ENCODE measurements at regions not wholly inside any gene's neighbourhood (a gene's known extent, or its start where the extent isn't known, plus 50 kb on each side); places are given as distances from the start of the nearest gene placed in this dataset.

DNA sequence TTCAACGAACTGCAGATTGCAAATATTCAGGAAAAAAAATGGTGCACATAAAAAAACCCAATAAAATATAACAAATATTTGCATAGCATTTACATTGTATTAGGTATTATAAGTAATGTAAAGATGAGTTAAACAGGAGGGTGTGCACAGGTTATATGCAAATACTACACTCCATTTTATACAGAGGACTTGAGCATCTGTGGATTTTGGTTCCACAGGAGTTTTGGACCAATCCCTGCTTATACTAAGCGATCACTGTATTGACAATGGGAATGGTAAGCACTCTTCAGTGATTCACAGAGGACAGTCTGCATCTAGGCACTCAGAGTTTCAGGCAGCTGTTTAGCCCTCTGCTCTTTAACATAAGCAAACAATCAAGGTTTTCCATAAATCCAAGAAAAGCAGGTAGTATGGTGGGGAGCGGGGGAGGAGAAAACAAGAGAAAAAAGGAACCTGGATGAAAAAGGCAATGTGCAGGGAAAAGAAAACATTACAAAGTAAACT is 206.0 kb upstream of the PARD3B start (continued):
- TF ChIP-seq ETS1 (IDR thresholded peaks at IDR 0.05) = no peak
- TF ChIP-seq STAT1 (IDR thresholded peaks at IDR 0.05; ENCODE audit: unreplicated experiment) = no peak
- no peak for TF ChIP-seq EZH2 (IDR thresholded peaks at IDR 0.05; ENCODE audit: low read depth, unreplicated experiment)
- TF ChIP-seq CREB1 (CRISPR knock-in tag; IDR thresholded peaks at IDR 0.05; ENCODE audit: low read depth) = no peak
- no peak for TF ChIP-seq POLR2AphosphoS5 (IDR thresholded peaks at IDR 0.05; ENCODE audit: low read depth)
- no peak for TF ChIP-seq ZNF331 (CRISPR knock-in tag; IDR thresholded peaks at IDR 0.05; ENCODE audit: low read depth)

- peaks cover 19% of the 10 kb centered on the region for H3K4me1 Mint-ChIP-seq
- H3K9me3 Mint-ChIP-seq = no peaks in the 10 kb centered on the region
- no peak overlapping the region for H3K27ac ChIP-seq (ENCODE audit: low read depth)
- H2AFZ ChIP-seq = no peak overlapping the region
- H3K4me2 ChIP-seq = no peak overlapping the region
- H3K27ac Mint-ChIP-seq = no peak overlapping the region
- TF ChIP-seq NANOG (IDR thresholded peaks at IDR 0.05; ENCODE audit: borderline replicate concordance) = no peak
- no peak for TF ChIP-seq EZH2 (IDR thresholded peaks at IDR 0.05; ENCODE audit: low read depth, unreplicated experiment)
- TF ChIP-seq ETS1 (IDR thresholded peaks at IDR 0.05) = no peak
- TF ChIP-seq REST (IDR thresholded peaks at IDR 0.05; ENCODE audit: unreplicated experiment) = no peak
- no peaks in the 10 kb centered on the region for H3F3A ChIP-seq (replicated peaks; ENCODE audit: low read depth)
- no peaks in the 10 kb centered on the region for H3K27me3 Mint-ChIP-seq (ENCODE audit: insufficient read depth, low read depth, poor library complexity)
- ATAC-seq (no peak), DNase-seq (ENCODE audit: low spot score) (no peak)
- no peaks in the 10 kb centered on the region for H4K20me1 ChIP-seq (replicated peaks; ENCODE audit: insufficient read depth)
- H3K36me3 ChIP-seq (ENCODE audit: insufficient read depth) = no peaks in the 10 kb centered on the region
- H3K79me2 ChIP-seq (replicated peaks; ENCODE audit: insufficient read depth) = no peaks in the 10 kb centered on the region
- H3K9me2 ChIP-seq (ENCODE audit: insufficient read depth) = no peaks in the 10 kb centered on the region
- no peaks in the 10 kb centered on the region for H3K36me3 Mint-ChIP-seq (ENCODE audit: low read depth)
- peaks cover 15% of the 10 kb centered on the region for H3K4me1 ChIP-seq (ENCODE audit: insufficient read depth)
- no peaks in the 10 kb centered on the region for H3K27me3 ChIP-seq (ENCODE audit: insufficient read depth)
- H3K4me3 Mint-ChIP-seq = no peak overlapping the region
- no peak overlapping the region for H3K4me3 ChIP-seq
These were observed 204.8 kb upstream of the PARD3B start for GRCh38 chr2:204340511-204340910.

GRCh38 chr2:204341887-204342276 is 203.4 kb upstream of the PARD3B start:
- peaks cover 22% of the 10 kb centered on the region for H3K4me1 Mint-ChIP-seq
- Histone ChIP-seq H3F3A (replicated peaks; ENCODE audit: low read depth) (no peaks in the 10 kb centered on the region), H3K4me3 (no peak overlapping the region), H3K27me3 (ENCODE audit: insufficient read depth) (no peaks in the 10 kb centered on the region), H3K9me2 (ENCODE audit: insufficient read depth) (no peaks in the 10 kb centered on the region), H3K36me3 (ENCODE audit: insufficient read depth) (no peaks in the 10 kb centered on the region), H3K27ac (ENCODE audit: low read depth) (no peak overlapping the region), H3K4me1 (ENCODE audit: insufficient read depth) (peaks cover 15% of the 10 kb centered on the region), H4K20me1 (replicated peaks; ENCODE audit: insufficient read depth) (no peaks in the 10 kb centered on the region), H3K4me2 (no peak overlapping the region), H2AFZ (no peak overlapping the region), H3K79me2 (replicated peaks; ENCODE audit: insufficient read depth) (no peaks in the 10 kb centered on the region)
- H3K9me3 Mint-ChIP-seq = no peaks in the 10 kb centered on the region
- ATAC-seq (no peak), DNase-seq (ENCODE audit: low spot score) (no peak)
- H3K4me3 Mint-ChIP-seq = no peak overlapping the region
- no peaks in the 10 kb centered on the region for H3K36me3 Mint-ChIP-seq (ENCODE audit: low read depth)
- H3K27ac Mint-ChIP-seq = no peak overlapping the region
- no peaks in the 10 kb centered on the region for H3K27me3 Mint-ChIP-seq (ENCODE audit: insufficient read depth, low read depth, poor library complexity)
- TF ChIP-seq STAT1 (IDR thresholded peaks at IDR 0.05; ENCODE audit: unreplicated experiment) = no peak

Data from GM23338 (cell line).